ENCODE measurements at regions not wholly inside any gene's neighbourhood (a gene's known extent, or its start where the extent isn't known, plus 50 kb on each side); places are given as distances from the start of the nearest gene placed in this dataset.

DNA sequence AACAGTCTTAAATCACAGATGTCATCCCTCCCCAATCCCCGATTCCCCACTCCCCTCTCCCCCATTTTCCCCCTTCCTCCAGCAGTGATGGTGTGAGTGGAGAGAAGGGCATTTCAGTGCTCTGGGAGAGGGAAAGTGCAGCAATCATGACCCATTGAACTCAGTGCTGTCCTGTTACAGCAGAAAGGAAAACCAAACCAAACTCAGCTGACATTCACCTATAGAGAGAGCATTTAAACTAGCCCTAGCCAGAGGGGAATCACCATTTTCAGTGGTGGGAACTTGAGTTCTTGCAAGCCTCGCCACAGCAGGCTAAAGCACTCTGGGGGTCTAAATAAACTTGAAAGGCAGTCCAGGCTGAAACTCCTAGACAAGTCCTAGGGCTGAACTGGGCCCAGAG is 129.9 kb upstream of the COL21A1 start:
- DNase-seq (ENCODE audit: low spot score): no peak

DNA sequence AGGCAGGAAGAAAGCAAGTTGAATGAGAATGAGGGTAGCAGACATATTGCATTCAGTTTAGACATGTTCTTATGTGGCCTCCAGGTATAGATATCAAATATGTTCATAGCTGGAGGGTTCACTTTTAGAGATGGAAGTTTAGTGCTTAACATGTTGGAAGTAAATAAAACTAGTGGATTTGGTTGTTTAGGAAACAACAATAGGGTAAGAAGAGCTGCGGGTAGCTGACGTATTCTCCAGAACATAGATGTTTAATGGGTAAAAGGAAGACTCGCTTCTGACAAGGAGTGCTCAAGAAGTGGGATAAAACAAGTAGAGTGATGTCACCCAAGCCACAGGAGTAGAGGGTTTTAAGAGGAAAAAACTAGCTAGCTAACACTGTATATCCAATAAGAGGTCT is 128.4 kb upstream of the COL21A1 start:
- no peak for DNase-seq (ENCODE audit: low spot score)

DNA sequence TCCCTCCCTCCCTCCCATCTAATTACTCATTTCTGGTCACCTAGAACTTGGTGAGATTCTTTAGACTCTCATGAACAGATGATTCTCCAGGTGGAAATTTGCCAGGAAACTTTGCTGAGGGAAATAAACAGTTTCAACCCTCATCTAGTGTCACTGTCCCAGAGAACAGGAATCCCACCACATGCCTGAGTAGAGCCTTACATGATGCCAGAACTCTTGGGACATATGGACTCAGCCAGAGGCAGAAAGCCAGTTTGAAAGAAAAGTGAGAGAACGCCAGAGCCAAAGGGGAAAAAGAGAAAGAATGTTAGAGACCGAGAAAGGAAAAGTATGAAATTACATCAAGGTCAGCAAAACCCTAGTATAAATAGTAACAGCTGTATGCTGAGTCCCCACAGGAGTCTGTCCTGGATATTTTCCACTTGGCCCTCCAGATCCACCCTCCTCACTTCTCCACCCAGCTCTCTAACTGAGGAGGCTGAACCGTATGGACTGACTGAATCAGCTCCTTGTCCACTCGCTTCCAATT is 127.5 kb upstream of the COL21A1 start:
- DNase-seq (ENCODE audit: low spot score): no peak

DNA sequence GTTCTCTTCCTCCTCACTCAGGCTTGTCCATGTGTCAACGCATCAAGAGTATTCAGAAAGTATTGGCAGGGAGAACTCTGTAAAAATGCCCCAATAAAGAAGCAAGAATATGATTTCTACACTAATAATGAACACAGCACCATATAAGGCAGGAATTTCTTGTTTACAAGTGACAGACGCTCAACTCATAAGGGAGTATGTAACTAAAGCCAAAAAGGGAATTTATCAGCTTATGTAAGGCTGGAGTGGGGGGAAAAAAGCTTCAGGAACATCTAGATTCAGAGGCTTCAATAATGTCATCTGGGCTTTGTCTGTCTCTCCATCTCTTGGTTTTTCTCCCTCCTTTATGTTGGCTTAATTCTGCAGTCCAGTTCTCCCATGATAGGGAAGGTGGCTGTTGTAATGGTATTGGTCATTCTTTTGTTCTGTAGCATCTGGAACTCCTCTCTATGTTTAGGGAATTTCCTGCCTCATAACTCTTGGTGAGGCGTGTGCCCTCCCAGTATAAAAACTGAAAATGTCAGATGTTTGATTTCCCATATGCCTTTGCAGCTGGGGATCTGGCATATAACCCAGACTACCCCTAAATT is 125.1 kb upstream of the COL21A1 start:
- no peak for DNase-seq (ENCODE audit: low spot score)

DNA sequence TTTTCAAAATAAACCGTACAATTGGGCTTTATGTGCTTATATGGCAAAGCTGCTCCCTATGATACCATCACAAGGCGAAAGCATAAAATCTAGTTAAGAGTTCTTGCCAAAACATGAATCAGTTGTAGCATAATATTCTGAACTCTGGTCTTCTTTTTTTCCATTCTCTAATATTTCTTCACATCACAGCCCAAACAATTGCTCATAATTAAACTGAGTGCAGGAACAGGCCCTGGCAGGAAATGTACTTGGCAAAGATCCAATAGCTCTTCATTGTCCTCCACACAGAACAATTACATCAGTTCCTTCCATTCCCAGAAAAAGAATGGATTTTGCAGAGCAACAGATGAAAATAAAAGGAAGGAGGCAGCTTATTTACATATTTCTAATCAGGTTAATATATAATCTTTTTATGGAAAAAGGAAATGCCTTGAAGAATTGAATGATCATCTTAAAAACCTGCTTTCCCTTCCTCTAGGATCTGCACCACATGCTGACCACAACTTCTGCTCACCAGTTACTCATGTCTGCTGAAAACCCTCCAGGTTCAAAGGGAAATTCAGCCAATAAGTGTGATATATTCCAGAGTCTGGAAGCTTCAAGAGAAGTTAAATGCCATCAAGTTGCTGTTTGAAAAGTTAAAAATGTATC is 123.3 kb upstream of the COL21A1 start:
- peak; percentile 72 for DNase-seq (ENCODE audit: low spot score)

DNA sequence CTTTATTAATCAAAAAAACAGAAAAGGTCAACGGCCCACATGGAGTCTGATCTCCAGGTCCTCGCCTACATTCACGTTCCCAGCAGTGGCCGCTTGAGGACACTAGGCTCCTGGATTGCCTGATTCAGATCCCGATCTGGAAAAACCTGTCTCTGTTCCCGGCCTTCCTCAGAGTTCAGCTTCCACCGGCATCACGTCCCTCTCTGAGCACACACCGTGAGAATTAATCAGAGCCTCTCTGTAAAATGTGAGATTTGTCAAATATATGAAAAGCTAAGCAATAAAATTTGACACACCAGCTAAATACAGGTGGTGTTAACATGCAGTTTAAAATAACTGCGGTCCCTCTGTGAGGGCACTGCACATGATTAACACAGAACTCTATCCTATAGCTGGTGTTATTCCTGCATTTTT is 122.8 kb upstream of the COL21A1 start:
- DNase-seq (ENCODE audit: low spot score): peak; percentile 66

DNA sequence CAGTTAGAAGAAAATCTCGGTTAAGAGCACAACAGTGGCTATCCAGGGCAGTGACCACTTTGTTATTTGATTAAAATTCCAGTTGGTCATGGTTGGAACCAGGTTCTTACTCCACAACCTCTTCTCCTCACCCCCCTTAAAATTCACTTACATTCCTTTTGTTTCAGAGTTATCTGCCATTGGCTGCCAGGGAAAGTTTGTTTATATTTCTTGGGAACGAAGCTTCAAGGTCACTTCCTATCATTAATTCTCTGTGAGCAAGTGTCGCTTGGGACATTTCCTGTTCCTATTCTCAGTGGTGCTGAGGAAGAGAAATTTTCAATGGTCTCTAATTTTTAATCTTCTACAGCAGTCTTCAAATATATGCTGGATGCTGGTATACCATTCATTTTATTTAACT is 121.1 kb upstream of the COL21A1 start:
- no peak for DNase-seq (ENCODE audit: low spot score)

DNA sequence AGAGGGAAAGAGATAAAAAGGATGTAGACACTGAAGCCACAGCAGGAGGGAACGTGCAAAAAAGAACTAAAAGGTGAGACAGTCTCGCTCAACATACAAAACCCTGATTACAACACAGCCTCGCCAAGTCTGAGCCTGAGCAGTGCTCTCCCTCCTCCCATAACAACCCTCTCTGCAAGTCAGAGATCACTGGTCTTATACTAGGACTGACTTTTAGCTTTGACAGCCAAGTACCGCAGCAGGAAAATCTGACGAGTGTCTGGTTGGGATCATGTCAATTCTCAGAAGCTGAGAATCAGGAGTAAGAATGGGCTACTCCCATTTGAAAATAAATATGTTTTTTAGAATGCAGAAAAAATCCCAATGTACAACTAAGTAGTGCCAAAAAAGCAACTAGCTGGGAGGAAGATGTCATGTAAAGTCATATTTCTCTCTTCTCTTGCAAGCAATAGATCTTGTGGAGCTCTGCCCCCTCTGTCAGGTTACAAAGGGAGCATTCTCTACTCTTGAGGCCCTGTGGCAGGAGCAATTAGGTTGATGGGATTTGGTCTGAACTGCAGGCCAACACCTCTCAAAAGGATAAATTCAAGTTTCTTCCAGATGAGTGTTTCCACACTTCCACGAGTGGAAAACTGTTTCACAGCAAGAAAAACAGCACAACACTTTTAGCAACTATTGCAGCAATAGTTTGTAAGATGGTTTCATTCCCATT is 118.9 kb upstream of the COL21A1 start:
- DNase-seq (ENCODE audit: low spot score): no peak

DNA sequence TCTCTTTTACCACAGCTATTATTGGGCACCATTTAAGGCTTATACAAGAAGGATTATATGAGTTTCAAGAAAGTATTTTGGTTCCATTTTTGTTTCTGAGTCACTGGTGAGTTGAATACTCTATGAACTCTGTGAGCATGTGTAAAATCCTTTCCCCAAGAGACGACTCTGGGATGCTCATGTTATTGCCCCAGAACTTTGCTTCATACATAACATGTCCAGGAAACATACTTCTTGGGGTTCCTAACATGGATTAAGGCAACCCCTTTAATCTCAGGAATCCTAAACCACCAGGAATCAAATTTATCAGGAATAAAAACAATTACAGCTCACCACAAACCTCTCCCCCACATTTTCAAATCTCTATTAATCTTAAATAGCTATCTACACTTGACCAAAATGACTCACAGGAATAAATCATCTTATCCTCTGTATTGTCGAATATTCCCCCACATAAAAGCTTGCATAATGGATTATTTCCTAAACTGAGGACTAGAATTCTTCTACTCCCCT is 117.5 kb upstream of the COL21A1 start:
- no peak for DNase-seq (ENCODE audit: low spot score)

DNA sequence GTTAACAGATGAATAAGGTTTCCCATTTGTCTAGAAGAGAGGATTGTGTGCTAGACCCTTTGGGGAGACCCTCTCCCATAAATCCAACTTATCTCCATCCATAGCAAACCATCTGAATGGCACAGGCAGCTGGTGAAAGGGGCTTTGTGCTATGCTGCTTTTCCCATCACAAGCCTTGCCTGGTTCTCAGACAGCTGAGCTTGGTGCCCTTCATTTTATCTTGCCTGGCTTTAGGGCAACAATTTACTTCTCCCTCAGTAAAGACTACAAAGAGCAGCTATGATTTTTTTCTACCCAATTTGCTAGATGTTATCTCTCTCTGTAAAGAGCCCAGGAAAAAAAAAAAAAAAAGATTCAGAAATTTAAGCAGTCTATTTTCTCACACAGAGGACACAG is 117.0 kb upstream of the COL21A1 start:
- no peak for DNase-seq (ENCODE audit: low spot score)

DNA sequence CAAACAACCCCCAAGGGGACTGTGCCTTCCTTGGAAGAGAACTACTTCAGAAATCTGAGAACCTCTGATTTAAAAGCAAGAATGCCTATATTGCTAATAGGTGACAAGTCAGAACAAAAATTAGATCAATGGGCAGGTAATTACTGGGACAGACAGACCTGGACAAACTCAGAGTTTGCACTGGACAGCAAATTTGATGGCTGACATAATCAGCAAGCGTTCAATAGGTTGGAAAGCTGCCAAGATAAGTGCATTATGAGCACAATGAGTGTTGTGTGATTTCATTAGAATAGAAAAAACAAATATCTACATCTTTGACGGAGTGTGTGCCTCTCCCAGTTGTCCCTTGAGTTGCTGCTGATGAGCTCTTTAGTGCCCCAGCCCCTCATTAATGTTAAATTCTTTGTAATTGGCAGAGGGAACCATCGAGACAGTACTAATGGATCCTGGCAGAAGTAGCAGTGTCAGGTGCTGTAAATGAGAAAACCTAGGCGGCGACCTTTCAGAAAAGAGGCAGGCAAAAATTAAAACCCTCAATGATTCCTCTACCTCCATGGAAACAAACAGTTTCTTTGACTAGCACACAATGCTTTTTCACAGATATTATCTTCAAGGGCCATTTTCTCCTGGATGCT is 116.5 kb upstream of the COL21A1 start:
- no peak for DNase-seq (ENCODE audit: low spot score)

DNA sequence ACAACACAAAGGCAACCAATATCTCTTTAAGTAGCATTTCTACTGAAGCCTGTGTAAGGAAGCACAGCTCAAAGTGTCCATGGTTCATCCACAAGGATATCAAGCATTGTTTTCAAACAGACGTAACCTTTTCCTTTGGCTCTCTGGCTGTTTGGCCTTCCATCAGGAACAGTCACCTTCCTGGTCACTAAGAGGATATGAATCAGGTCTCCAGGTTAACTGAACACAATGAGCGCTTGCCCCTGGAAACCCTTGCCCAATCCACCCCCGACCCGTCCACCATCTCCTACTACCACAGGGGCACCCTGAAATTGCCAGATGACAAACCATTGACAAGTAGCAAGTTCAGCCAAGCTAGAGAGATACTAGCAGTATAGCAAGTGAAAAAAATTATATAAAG is 114.4 kb upstream of the COL21A1 start:
- no peak for DNase-seq (ENCODE audit: low spot score)

DNA sequence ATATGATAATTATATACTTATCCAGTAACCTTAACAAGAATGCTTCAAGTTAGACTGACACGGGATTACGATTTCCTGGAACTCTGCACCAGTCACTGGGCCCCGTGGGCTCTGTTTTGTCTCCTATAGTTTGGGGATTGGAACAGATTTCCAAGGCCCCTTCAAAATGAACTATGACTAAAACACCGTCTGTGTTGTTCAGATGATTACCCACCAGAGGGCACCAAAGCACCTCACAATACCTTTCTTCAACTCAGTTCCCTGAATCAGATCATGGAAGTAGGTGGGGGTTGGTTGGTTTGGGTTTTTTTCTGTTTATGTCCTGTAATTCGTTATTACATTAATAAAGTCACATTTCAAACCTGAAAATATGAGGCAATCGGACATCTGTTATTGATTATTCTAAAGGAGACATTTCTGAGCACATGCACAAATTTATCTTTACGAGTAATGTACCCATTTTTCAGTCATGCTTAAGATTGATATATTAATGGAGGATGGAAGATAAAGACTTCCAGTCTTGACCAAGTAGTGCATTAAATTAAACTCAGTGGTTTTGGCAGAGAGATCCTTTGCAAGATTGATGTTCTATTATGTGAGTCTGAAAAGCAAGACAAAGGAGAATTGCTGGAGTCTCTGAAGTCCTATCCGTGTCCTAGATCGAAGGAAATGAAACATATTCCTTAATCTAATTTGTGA is 112.0 kb upstream of the COL21A1 start:
- DNase-seq (ENCODE audit: low spot score): peak; percentile 77

DNA sequence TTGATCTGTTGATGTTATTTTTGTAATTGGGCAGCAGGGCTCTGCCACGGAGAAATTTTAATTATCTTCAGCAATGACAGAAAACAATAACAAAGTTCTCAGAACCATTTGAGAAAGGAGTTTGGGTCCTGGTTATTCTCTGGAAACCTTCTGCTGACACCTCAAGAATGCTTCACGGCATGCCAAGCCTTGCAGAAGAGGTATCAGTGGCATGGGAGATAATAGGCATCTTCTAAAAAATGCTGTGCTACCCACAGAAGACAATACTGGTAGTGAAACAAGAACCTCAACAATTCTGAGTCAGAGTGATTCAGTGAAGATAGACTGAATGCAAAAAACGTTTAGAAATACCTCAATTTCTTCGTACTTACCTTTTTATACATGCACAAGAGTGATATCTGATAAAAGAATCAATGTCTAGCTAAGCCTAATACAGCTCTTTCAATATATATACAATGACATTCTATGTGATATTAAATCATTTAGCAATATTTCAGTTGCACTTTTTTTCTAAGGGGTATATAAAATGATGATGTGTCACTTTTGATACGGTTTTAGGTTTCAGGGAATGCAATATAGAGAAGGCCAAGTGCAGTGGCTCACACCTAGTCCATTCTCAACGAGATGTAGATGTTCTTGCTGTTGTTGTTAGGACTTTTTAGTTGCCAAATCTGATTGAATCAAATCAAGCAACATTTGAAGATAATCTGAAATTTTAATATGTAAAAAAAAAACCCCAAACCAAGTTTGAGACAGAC is 110.4 kb upstream of the COL21A1 start:
- DNase-seq (ENCODE audit: low spot score): no peak

DNA sequence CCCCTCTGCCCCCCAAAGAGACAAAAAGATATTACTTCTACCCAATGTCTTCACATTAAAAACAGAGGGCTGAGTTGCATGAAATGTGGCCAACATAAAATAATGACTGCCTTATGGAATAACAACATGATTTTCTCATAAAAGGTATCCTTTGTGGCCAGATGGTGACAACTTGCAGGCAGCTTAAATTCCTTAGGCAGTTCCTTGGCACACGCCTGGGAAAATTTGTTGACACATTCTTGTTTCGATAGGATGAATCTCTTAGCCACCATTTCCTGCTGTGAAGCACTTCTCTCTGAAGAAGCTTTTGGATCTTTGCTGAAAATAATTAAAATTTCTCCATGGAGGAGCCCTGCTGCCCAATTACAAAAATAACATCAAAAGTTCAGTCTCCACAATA is 109.0 kb upstream of the COL21A1 start:
- DNase-seq (ENCODE audit: low spot score): no peak

DNA sequence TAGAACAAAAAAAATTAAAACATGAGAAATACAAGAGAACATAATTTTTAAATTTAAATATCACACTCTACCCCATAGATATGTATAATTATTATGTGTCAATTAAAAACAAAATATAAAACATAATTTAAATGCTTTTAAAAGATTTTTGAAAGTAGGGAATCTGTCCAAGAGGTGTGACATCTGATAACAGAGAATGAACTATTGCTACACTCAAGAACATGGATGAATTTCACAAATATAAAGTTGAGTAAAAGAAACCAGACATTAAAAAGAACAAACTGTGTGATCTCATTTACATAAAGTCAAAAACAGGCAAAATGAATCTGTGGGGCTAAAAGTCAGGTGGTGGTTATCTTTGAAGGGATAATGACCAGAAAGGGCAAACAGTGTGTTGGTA is 106.5 kb upstream of the COL21A1 start:
- DNase-seq (ENCODE audit: low spot score): no peak

DNA sequence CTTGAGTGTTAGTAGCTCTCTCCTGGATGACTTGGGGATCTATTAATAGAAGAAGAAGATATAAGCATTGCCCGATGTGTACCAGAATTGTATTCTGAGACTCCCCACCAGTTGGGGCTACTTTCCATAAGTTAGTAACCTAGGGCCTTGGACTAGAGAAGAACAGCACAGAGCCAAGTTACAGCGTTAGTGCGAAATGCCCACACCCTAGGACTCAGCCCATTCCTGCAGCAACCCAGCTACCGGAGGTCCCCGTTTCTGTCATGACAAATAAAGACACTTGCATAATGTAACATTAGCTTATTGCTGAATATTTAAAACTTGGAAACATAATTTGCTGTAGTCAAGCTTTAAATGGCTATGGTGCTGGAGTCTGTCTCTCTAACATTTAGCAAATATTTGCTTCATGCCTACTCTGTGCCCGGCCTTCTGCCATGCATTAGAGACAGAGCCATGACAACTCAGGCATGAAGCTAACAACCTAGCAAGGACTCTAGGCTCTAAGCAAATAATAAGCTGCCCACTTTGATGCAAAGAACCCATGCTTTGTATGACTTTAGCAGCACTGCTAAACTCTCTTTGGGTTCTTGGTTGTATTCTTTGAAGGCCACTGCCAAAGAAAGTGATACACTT is 103.4 kb upstream of the COL21A1 start:
- no peak for DNase-seq (ENCODE audit: low spot score)

DNA sequence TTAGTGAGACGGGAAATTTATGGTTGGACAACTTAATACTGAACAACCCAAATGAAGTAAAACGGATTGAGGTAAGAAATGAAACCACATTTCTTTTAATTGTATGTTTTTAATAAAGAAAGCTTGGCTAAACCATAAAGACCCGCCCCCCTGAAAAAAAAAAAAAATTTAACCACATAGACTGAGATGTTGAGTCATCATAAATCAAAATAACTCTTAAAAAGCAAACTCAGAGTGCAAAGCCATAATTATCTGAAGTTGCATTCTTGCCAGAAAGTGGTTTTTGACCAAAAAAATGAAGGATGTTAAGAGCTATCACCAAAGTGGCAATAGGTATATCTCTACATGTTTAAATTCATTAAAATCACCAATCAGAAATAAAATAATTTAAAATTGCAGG is 101.8 kb upstream of the COL21A1 start:
- no peak for DNase-seq (ENCODE audit: low spot score)

DNA sequence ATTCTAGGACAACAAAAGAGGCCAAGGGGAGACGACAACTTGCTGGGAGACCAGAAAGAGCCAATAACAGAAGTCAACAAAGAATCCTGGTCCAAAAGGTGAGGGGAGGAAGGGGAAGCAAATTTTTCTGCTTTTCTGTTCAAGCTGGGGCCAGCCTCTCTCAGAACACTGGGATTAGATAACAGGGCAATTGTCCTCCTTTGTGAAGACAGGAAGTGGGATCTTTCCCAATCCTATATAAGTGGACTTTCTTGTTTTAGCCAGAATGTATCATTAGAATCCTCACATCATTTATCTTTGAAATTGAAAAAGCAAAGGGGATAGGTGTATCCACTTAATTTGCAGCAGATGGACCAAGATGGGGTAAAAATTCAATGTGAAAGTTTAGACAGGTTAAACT is 101.2 kb upstream of the COL21A1 start:
- DNase-seq (ENCODE audit: low spot score): no peak

DNA sequence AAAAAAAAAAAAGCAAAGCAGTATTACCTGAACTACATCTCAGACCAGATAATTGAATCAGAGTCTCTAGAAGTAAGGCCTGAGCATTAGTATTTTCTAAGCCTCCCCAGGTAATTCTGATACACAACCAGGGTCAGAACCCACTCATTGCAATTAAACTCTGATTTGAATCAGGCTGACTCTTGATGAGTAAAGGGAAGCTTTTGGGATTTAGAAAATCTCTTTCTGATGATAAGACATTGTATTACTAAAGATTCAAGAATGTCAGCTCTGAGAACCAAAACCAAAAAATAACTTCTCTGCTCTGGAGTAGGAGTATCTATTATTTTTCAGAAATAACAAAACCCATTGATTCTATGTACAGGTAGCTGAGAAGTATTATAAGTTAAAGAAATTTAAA is 100.1 kb upstream of the COL21A1 start:
- DNase-seq (ENCODE audit: low spot score): no peak

DNA sequence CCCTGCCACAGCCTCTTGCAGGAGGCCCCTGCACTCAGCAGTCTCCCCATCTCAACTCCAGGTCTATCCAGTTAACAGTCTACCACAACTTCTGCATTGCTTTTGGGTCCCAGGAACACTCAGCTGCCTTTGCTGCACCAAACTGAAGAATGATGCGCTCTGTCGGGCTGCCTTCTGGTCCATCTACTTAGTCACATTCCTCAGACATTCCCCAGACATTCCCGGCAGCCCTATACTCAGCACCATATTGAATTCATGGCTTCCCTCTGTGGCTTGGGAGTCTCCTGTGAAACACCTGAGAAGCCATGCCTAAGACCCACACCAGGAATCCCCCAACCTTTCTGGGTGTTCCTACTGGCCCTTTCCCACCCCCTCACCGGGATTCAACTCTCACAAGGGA is 99.6 kb upstream of the COL21A1 start:
- no peak for DNase-seq (ENCODE audit: low spot score)

All from LoVo (cell line).